ENCODE measurements at regions not wholly inside any gene's neighbourhood (a gene's known extent, or its start where the extent isn't known, plus 50 kb on each side); places are given as distances from the start of the nearest gene placed in this dataset.

GRCh38 chr18:78126536-78126935, 853.1 kb upstream of the SALL3 start:
- TF ChIP-seq CTCF (optimal IDR thresholded peaks at IDR 0.05 in 1 of 3, IDR thresholded peaks at IDR 0.05 in 1 of 3, conservative IDR thresholded peaks at IDR 0.05 in 1 of 3; ENCODE audit: extremely low read depth in 1 of 3, insufficient read depth in 2 of 3, low read length in 3 of 3) (no peak), EZH2 (IDR thresholded peaks at IDR 0.05; ENCODE audit: low read length) (no peak)

Measured in keratinocyte (primary cell).